Right lobe of liver (tissue), 6 donors: ENCODE measurements at regions not wholly inside any gene's neighbourhood (a gene's known extent, or its start where the extent isn't known, plus 50 kb on each side); places are given as distances from the start of the nearest gene placed in this dataset.
A peak's percentile ranks its signal among the peaks of the same experiment; 100 is the strongest.

Experiments used
- ATAC-seq, 4 donors: fragments of 200-7000 bp; cut with Tn5 transposase; one replicate each; pipeline ENCODE4 v1.9.1; 2020; ENCODE audit warnings: mild to moderate bottlenecking in 4 of 4, moderate library complexity in 4 of 4
- DNase-seq, 3 donors: peaks; one replicate each; pipeline ENCODE4 v3.0.0-alpha.2; 2020
- H3K27ac ChIP-seq, 3 donors: fragments of 200-600 bp; one replicate each; pipeline ENCODE4 v1.8.0; 2022
- H3K27me3 ChIP-seq, 2 donors: fragments of 200-600 bp; one replicate each; pipeline ENCODE4 v1.8.0; 2022
- H3K36me3 ChIP-seq, 4 donors: fragments of 200-600 bp; sonication (generic) in 1 of 4; one replicate each; pipeline versions ENCODE4 v1.5.1 to v1.8.0; 2017 to 2022; ENCODE audit warnings: control low read depth in 1 of 4
- H3K4me1 ChIP-seq, 4 donors: fragments of 200-600 bp; sonication (generic) in 1 of 4; one replicate each; pipeline versions ENCODE4 v1.5.1 to v1.8.0; 2017 to 2022; ENCODE audit warnings: control low read depth in 1 of 4
- H3K4me3 ChIP-seq, 3 donors: fragments of 200-600 bp; one replicate each; pipeline ENCODE4 v1.8.0; 2022
- H3K9me3 ChIP-seq, 4 donors: fragments of 200-600 bp; sonication (generic) in 1 of 4; one replicate each; pipeline versions ENCODE4 v1.5.1 to v1.8.0; 2017 to 2022; ENCODE audit warnings: control low read depth in 1 of 4
- CTCF ChIP-seq, 4 donors: fragments of 200-600 bp in 3 of 4; fragments of 450-650 bp in 1 of 4; IDR thresholded peaks; one replicate each; pipeline versions ENCODE4 v1.5.1 to v1.8.0; 2016 to 2022; ENCODE audit warnings: antibody characterized with exemption in 4 of 4, mild to moderate bottlenecking in 2 of 4
- POLR2A ChIP-seq: fragments of 450-650 bp; IDR thresholded peaks from one replicate; pipeline ENCODE4 v1.6.1; 2017; ENCODE audit warnings: antibody characterized with exemption, mild to moderate bottlenecking
- WGBS: methylation state at CpG from one replicate; pipeline ENCODE4 v1.1.6; 2018; ENCODE audit warnings: low coverage, low lambda C conversion rate; ENCODE audit not compliant: insufficient coverage; ENCODE audit errors: missing lambda C conversion rate; 5-methylcytosine and 5-hydroxymethylcytosine counted together
- intact Hi-C, 2 donors: fragments of 100-400 bp; cut with DNase I; formaldehyde crosslinking; loops; one replicate each; pipeline versions ENCODE4 v1.11.2 to v1.14.1; 2022
- donor health status: DM: no; HTN: yes; CAD: no.
- donor health status: DM: no; HTN: no; CAD: no.
- donor health status: DM: no; HTN: no; CAD: no.
- donor health status: DM: no; HTN: yes; CAD: no.
- donor health status: DM: no; HTN: yes; CAD: no.

DNA sequence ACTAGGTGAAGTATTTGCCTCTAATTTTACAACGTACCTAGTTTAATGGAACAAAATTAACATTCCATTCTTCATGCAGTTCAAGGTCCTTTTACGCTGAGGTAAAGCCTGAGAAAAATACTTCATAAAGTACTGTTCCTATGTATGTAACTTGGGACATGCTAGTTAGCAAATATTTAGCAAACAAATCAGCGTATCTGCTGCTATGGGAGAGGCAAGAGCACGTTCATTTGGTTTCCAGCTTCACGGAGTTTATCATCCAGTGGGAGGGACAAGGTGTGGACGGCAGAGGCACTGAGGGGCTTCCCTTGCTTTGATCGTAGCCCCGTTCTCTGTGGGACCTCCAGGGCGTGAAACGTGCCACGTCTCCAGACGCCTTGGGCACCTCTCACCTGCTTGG, 248.8 kb downstream of the IRS2 start:
- no peaks in the 10 kb centered on the region for H3K4me1 ChIP-seq
- no peak for TF ChIP-seq POLR2A
- no peak for TF ChIP-seq CTCF (IDR thresholded peaks at IDR 0.05)
- H3K4me3 ChIP-seq = no peak overlapping the region
- intact Hi-C loops = no loop called here
- no peaks in the 10 kb centered on the region for H3K9me3 ChIP-seq
- DNase-seq (no peak), ATAC-seq (no peak)
- H3K27ac ChIP-seq = no peak overlapping the region
- no peaks in the 10 kb centered on the region for H3K27me3 ChIP-seq
- H3K36me3 ChIP-seq = no peaks in the 10 kb centered on the region
- WGBS = 49% methylated on average over 7 of the region's 12 CpGs

GRCh38 chr13:109533350-109533749, 253.0 kb downstream of the IRS2 start:
- Histone ChIP-seq H3K4me1 (no peaks in the 10 kb centered on the region), H3K27me3 (no peaks in the 10 kb centered on the region), H3K9me3 (no peaks in the 10 kb centered on the region), H3K4me3 (no peak overlapping the region), H3K27ac (no peak overlapping the region), H3K36me3 (no peaks in the 10 kb centered on the region)
- ATAC-seq (peak in 1 of 4 donors; percentile 22), DNase-seq (no peak)
- intact Hi-C loops = no loop called here
- WGBS = 89% methylated on average over 6 of the region's 11 CpGs
- TF ChIP-seq POLR2A (no peak), CTCF (IDR thresholded peaks at IDR 0.05) (no peak)

DNA sequence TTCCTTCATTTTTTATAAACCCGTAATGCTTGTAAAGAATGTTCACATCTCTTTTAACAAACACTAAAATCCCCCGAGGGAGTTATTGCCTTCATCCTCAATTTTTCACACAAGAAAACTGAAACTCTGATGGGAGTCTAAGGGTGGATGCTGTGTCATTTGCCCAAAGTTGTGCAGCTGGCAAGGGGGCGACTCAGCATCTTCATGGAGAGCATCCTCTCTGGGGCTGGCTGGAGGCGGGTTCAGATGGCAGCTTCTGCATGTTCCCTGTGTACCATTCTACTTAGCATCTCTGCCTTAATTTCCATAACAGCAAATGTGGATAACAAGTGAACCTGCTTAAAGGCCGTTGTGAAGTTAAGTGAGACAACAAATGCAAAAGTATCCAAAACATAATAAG, 256.4 kb downstream of the IRS2 start:
- WGBS = 89% methylated on average over 5 of the region's 5 CpGs
- no peak overlapping the region for H3K4me3 ChIP-seq
- TF ChIP-seq POLR2A (no peak), CTCF (IDR thresholded peaks at IDR 0.05) (no peak)
- no peaks in the 10 kb centered on the region for H3K36me3 ChIP-seq
- DNase-seq = no peak
- H3K27me3 ChIP-seq = no peaks in the 10 kb centered on the region
- no peaks in the 10 kb centered on the region for H3K4me1 ChIP-seq
- intact Hi-C loops = no loop called here
- no peak overlapping the region for H3K27ac ChIP-seq
- ATAC-seq = no peak
- H3K9me3 ChIP-seq = no peaks in the 10 kb centered on the region

DNA sequence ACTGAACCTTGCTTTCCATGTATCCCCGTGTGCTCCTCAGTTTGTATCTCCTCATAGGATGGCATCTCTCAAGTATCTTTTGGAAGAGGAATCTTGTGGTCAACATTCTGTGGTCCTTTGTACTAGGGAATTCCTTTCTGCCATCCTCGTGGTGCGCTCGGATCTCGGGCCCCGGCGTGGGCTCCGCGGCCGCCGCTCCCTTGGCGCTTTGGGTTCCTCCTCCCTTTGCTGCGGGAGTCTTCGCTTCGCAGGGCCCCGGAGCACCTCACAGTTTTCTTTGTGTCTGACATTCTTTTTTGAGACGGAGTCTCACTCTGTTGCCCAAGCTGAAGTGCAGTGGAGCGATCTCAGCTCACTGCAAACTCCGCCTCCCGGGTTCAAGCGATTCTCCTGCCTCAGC, 264.7 kb downstream of the IRS2 start:
- Histone ChIP-seq H3K36me3 (no peaks in the 10 kb centered on the region), H3K27me3 (no peaks in the 10 kb centered on the region), H3K9me3 (no peaks in the 10 kb centered on the region), H3K27ac (no peak overlapping the region), H3K4me1 (no peaks in the 10 kb centered on the region), H3K4me3 (no peak overlapping the region)
- no peak for ATAC-seq
- intact Hi-C loops = no loop called here
- TF ChIP-seq POLR2A = no peak
- TF ChIP-seq CTCF (IDR thresholded peaks at IDR 0.05) = no peak
- DNase-seq = no peak
- WGBS = 88% methylated on average over 4 of the region's 21 CpGs

DNA sequence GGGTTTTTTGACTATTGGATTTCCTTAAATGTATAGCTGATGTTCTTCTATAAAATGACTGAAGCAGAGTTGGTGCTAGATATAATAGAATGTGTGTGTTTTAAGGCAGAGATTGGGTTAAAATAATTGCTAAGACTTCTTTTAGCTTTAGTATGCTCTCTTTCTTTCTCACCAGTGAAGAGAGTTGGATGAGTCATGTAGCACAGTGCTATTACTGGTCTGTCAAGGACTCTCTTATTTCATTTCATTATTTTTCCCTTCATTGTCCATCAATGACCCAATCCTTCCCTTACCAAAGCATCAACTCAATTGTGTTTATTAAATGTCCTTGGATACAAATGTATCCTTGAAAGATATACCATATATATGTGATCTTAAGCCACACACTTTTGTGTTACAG, 268.9 kb downstream of the IRS2 start:
- Histone ChIP-seq H3K27me3 (no peaks in the 10 kb centered on the region), H3K4me1 (no peaks in the 10 kb centered on the region), H3K27ac (no peak overlapping the region), H3K9me3 (no peaks in the 10 kb centered on the region), H3K36me3 (no peaks in the 10 kb centered on the region), H3K4me3 (no peak overlapping the region)
- ATAC-seq (no peak), DNase-seq (no peak)
- intact Hi-C loops = no loop called here
- TF ChIP-seq CTCF (IDR thresholded peaks at IDR 0.05) (no peak), POLR2A (no peak)
